ENCODE measurements at regions not wholly inside any gene's neighbourhood (a gene's known extent, or its start where the extent isn't known, plus 50 kb on each side); places are given as distances from the start of the nearest gene placed in this dataset.
A peak's percentile ranks its signal among the peaks of the same experiment; 100 is the strongest.

GRCh38 chr1:45266151-45266801 is 59.9 kb upstream of the ZSWIM5 start:
- TF ChIP-seq RELA (CRISPR knock-in tag; IDR thresholded peaks at IDR 0.05) (no peak), ZNF253 (CRISPR knock-in tag; IDR thresholded peaks at IDR 0.05; ENCODE audit: borderline replicate concordance) (no peak), MBNL3 (CRISPR knock-in tag; conservative IDR thresholded peaks at IDR 0.05) (no peak), PRDM10 (CRISPR knock-in tag; IDR thresholded peaks at IDR 0.05; ENCODE audit: low read depth) (no peak), ZSCAN9 (CRISPR knock-in tag; IDR thresholded peaks at IDR 0.05; ENCODE audit: borderline replicate concordance) (no peak; the same call in 1 of the 2 replicates), NONO (IDR thresholded peaks at IDR 0.05) (no peak), NONO (CRISPR knock-in tag; conservative IDR thresholded peaks at IDR 0.05) (no peak), CTCF (CRISPR knock-in tag; IDR thresholded peaks at IDR 0.05) (no peak), FOXP1 (IDR thresholded peaks at IDR 0.05) (no peak), FOXP1 (CRISPR knock-in tag; IDR thresholded peaks at IDR 0.05) (peak; percentile 20; the same call in 1 of the 2 replicates), KDM1A (CRISPR knock-in tag; IDR thresholded peaks at IDR 0.05) (no peak; the same call in 1 of the 2 replicates), PBX2 (CRISPR knock-in tag; IDR thresholded peaks at IDR 0.05) (no peak)
